H9 (cell line): ENCODE measurements at regions not wholly inside any gene's neighbourhood (a gene's known extent, or its start where the extent isn't known, plus 50 kb on each side); places are given as distances from the start of the nearest gene placed in this dataset.

Source experiments
- DNase-seq: peaks from one replicate; pipeline ENCODE4 v3.0.0-alpha.2; 2017
- H2AFZ ChIP-seq: one replicate; pipeline ENCODE4 v1.6.1; 2013; ENCODE audit warnings: mild to moderate bottlenecking, low read length, control low read depth, moderate library complexity
- H2AK5ac ChIP-seq: 2 replicates; pipeline ENCODE4 v1.6.1; 2013; ENCODE audit warnings: low read length, control low read depth, mixed read lengths; ENCODE audit not compliant: insufficient read length
- H2BK120ac ChIP-seq: one replicate; pipeline ENCODE4 v1.6.1; 2013; ENCODE audit warnings: low read depth, mild to moderate bottlenecking, low read length, control low read depth, inconsistent platforms; ENCODE audit not compliant: poor library complexity, severe bottlenecking
- H2BK12ac ChIP-seq: 2 replicates; pipeline ENCODE4 v1.6.1; 2013; ENCODE audit warnings: low read length, control low read depth, mixed read lengths, low read depth; ENCODE audit not compliant: insufficient read length
- H2BK15ac ChIP-seq: 2 replicates; pipeline ENCODE4 v1.6.1; 2013; ENCODE audit warnings: low read depth, low read length, control low read depth
- H2BK20ac ChIP-seq: one replicate; pipeline ENCODE4 v1.6.1; 2013; ENCODE audit warnings: low read depth, mild to moderate bottlenecking, low read length, control low read depth, inconsistent platforms; ENCODE audit not compliant: poor library complexity, severe bottlenecking
- H2BK5ac ChIP-seq: 2 replicates; pipeline ENCODE4 v1.6.1; 2013; ENCODE audit warnings: low read length, control low read depth, mixed read lengths; ENCODE audit not compliant: insufficient read length
- H3K14ac ChIP-seq: 2 replicates; pipeline ENCODE4 v1.6.1; 2013; ENCODE audit warnings: low read length, control low read depth; ENCODE audit not compliant: insufficient read depth
- H3K18ac ChIP-seq: 2 replicates; pipeline ENCODE4 v1.6.1; 2013; ENCODE audit warnings: low read depth, mild to moderate bottlenecking, mixed read lengths, low read length, control low read depth; ENCODE audit not compliant: insufficient read length
- H3K23ac ChIP-seq: 2 replicates; pipeline ENCODE4 v1.6.1; 2013; ENCODE audit warnings: low read length, control low read depth, mixed read lengths, low read depth; ENCODE audit not compliant: insufficient read length
- H3K23me2 ChIP-seq: 2 replicates; pipeline ENCODE4 v1.6.1; 2013; ENCODE audit warnings: low read depth, mild to moderate bottlenecking, mixed read lengths, low read length, control low read depth; ENCODE audit not compliant: insufficient read length, poor library complexity, severe bottlenecking
- H3K27ac ChIP-seq: 2 replicates; pipeline ENCODE4 v1.5.1; 2013; ENCODE audit warnings: low read length, control low read depth, mixed read lengths, low read depth; ENCODE audit not compliant: insufficient read length
- H3K27me3 ChIP-seq: 2 replicates; pipeline ENCODE4 v1.6.1; 2013; ENCODE audit warnings: low read length, control low read depth, inconsistent platforms; ENCODE audit not compliant: insufficient read depth
- H3K4ac ChIP-seq: 2 replicates; pipeline ENCODE4 v1.6.1; 2013; ENCODE audit warnings: low read depth, mild to moderate bottlenecking, control low read depth, inconsistent platforms, low read length, moderate library complexity
- H3K4me1 ChIP-seq: 2 replicates; pipeline ENCODE4 v1.6.1; 2013; ENCODE audit warnings: low read length, control low read depth, inconsistent platforms; ENCODE audit not compliant: insufficient read depth
- H3K4me2 ChIP-seq: 2 replicates; pipeline ENCODE4 v1.6.1; 2013; ENCODE audit warnings: low read length, control low read depth, mixed read lengths; ENCODE audit not compliant: insufficient read length, insufficient read depth
- H3K56ac ChIP-seq: 2 replicates; pipeline ENCODE4 v1.6.1; 2013; ENCODE audit warnings: low read depth, mild to moderate bottlenecking, mixed read lengths, low read length, control low read depth; ENCODE audit not compliant: insufficient read length
- H3K79me1 ChIP-seq: 2 replicates; pipeline ENCODE4 v1.6.1; 2013; ENCODE audit warnings: low read depth, mild to moderate bottlenecking, moderate library complexity, low read length, control low read depth, inconsistent platforms; ENCODE audit not compliant: insufficient read depth, poor library complexity, severe bottlenecking
- H3K79me2 ChIP-seq: 2 replicates; pipeline ENCODE4 v1.6.1; 2013; ENCODE audit warnings: low read length, control low read depth, inconsistent platforms; ENCODE audit not compliant: insufficient read depth
- H3K9ac ChIP-seq: 2 replicates; pipeline ENCODE4 v1.6.1; 2013; ENCODE audit warnings: low read length, control low read depth, mixed read lengths; ENCODE audit not compliant: insufficient read length; ENCODE audit errors: extremely low read depth
- H3K9me3 ChIP-seq: one replicate; pipeline ENCODE4 v1.6.1; 2013; ENCODE audit warnings: low read depth, low read length, inconsistent platforms; ENCODE audit not compliant: control insufficient read depth
- H3T11ph ChIP-seq: one replicate; pipeline ENCODE4 v1.6.1; 2013; ENCODE audit warnings: mild to moderate bottlenecking, low read length, control low read depth, inconsistent platforms
- H4K20me1 ChIP-seq: one replicate; pipeline ENCODE4 v1.6.1; 2013; ENCODE audit not compliant: control insufficient read depth, insufficient read length, insufficient read depth
- H4K5ac ChIP-seq: 2 replicates; pipeline ENCODE4 v1.6.1; 2013; ENCODE audit warnings: low read depth, mild to moderate bottlenecking, mixed read lengths, low read length, control low read depth; ENCODE audit not compliant: insufficient read length
- H4K8ac ChIP-seq: replicated peaks from 2 replicates; pipeline ENCODE4 v1.6.1; 2013; ENCODE audit warnings: low read length, control low read depth, mixed read lengths, low read depth; ENCODE audit not compliant: insufficient read length
- H4K91ac ChIP-seq: 2 replicates; pipeline ENCODE4 v1.6.1; 2013; ENCODE audit warnings: low read depth, mild to moderate bottlenecking, moderate library complexity, mixed read lengths, low read length, control low read depth; ENCODE audit not compliant: insufficient read length
- H3K27ac Mint-ChIP-seq, 3 experiments: 2 replicates in 2 of 3; 3 replicates in 1 of 3; pipeline ENCODE4 v1.8.0; 2020 to 2021; ENCODE audit warnings: mixed read lengths in 3 of 3, mild to moderate bottlenecking in 1 of 3, moderate library complexity in 1 of 3
- H3K27me3 Mint-ChIP-seq: 2 replicates; pipeline ENCODE4 v1.8.0; 2021; ENCODE audit warnings: low read depth, mild to moderate bottlenecking, moderate library complexity, mixed read lengths
- H3K36me3 Mint-ChIP-seq, 3 experiments: 2 replicates in 2 of 3; 3 replicates in 1 of 3; pipeline ENCODE4 v1.8.0; 2020 to 2021; ENCODE audit warnings: low read depth in 3 of 3, mixed read lengths in 3 of 3; ENCODE audit not compliant: insufficient read depth in 1 of 3
- H3K4me1 Mint-ChIP-seq, 2 experiments: 2 replicates each; pipeline ENCODE4 v1.8.0; 2020; ENCODE audit warnings: mixed read lengths in 2 of 2
- H3K4me3 Mint-ChIP-seq, 2 experiments: 2 replicates in 1 of 2; 3 replicates in 1 of 2; pipeline ENCODE4 v1.8.0; 2020 to 2021; ENCODE audit warnings: mild to moderate bottlenecking in 2 of 2, mixed read lengths in 2 of 2, moderate library complexity in 1 of 2
- H3K9me3 Mint-ChIP-seq, 2 experiments: 2 replicates in 1 of 2; 3 replicates in 1 of 2; pipeline ENCODE4 v1.8.0; 2020; ENCODE audit warnings: mild to moderate bottlenecking in 2 of 2, mixed read lengths in 2 of 2, moderate library complexity in 1 of 2
- whole genome bisulfite sequencing: extraction: QIAGEN DNeasy Blood & Tissue Kit; methylation state at CpG from one replicate; pipeline ENCODE4 v1.1.7; 2013; ENCODE audit warnings: missing lambda C conversion rate, low lambda C conversion rate, mixed read lengths; ENCODE audit not compliant: insufficient read length; ENCODE audit errors: extremely low coverage; 5-methylcytosine and 5-hydroxymethylcytosine counted together
- TF ChIP-seq, protein P1 (sequence below): fragments of 200-600 bp; sonication (generic); conservative IDR thresholded peaks from 3 replicates; pipeline ENCODE4 v1.8.0; 2021; ENCODE audit warnings: antibody characterized with exemption, mild to moderate bottlenecking

DNA sequence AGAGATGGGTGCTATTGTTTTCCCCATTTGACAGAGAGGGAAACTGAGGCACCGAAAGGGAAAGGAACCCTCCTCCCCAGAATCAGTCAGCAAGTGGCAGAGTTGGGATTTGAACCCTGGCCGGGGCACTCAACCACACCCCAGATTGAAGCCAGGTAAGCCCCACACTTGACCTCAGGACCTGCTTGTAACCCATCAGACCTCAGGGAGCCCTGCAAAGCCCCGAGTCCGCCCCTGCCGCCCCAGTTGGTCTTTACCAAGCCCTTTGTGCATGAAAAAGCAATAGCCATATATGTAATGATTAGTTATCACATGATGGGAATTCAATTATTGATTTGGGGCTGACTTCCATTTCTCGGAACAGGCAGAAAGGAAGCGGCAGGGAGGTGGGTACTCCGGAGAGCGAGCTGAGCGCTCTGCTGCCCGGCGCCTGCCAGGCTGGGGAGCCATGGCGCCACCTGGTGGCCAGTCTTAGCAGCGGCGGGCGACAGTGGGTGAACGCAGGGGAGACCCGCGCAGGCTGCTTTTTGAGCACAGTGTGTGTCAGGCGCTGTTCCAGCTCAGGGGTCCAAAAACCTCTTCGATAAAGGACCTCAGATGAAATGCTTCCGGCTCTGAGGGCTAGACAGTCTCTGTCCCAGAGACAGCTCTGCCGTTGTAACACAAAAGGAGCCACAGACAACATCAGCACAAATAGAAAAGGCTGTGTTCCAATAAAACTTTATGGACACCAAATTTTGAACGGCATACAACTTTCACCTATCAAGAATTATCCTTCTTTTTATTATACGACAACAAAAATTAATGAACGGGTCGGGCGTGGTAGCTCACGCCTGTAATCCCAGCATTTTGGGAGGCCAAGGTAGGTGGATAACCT, 82.9 kb upstream of the CACNA1A start:
- Mint-ChIP-seq H3K27ac (no peak overlapping the region), H3K4me3 (no peak overlapping the region), H3K4me1 (no peaks in the 10 kb centered on the region), H3K9me3 (no peaks in the 10 kb centered on the region), H3K27me3 (peaks cover 11% of the 10 kb centered on the region), H3K36me3 (no peaks in the 10 kb centered on the region)
- no peaks in the 10 kb centered on the region for H3K79me2 ChIP-seq
- H3K14ac ChIP-seq, result no peak overlapping the region
- no peak overlapping the region for H2BK5ac ChIP-seq
- H3K23me2 ChIP-seq, result no peaks in the 10 kb centered on the region
- H2AK5ac ChIP-seq, result no peak overlapping the region
- no peak overlapping the region for H4K91ac ChIP-seq
- no peak overlapping the region for H3K4ac ChIP-seq
- peak overlapping the region; percentile 94 for H2AFZ ChIP-seq
- no peak overlapping the region for H3K18ac ChIP-seq
- H3K4me2 ChIP-seq, result peak overlapping the region; percentile 9
- no peak overlapping the region for H2BK120ac ChIP-seq
- TF ChIP-seq, protein P1, sequence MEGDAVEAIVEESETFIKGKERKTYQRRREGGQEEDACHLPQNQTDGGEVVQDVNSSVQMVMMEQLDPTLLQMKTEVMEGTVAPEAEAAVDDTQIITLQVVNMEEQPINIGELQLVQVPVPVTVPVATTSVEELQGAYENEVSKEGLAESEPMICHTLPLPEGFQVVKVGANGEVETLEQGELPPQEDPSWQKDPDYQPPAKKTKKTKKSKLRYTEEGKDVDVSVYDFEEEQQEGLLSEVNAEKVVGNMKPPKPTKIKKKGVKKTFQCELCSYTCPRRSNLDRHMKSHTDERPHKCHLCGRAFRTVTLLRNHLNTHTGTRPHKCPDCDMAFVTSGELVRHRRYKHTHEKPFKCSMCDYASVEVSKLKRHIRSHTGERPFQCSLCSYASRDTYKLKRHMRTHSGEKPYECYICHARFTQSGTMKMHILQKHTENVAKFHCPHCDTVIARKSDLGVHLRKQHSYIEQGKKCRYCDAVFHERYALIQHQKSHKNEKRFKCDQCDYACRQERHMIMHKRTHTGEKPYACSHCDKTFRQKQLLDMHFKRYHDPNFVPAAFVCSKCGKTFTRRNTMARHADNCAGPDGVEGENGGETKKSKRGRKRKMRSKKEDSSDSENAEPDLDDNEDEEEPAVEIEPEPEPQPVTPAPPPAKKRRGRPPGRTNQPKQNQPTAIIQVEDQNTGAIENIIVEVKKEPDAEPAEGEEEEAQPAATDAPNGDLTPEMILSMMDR, result peak; percentile 99
- no peak overlapping the region for H2BK20ac ChIP-seq
- H3K27me3 ChIP-seq, result no peaks in the 10 kb centered on the region
- H4K20me1 ChIP-seq, result no peaks in the 10 kb centered on the region
- no peak overlapping the region for H2BK12ac ChIP-seq
- H2BK15ac ChIP-seq, result no peak overlapping the region
- no peak overlapping the region for H4K8ac ChIP-seq
- H4K5ac ChIP-seq, result no peak overlapping the region
- peak; percentile 86 for DNase-seq
- no peaks in the 10 kb centered on the region for H3K9me3 ChIP-seq
- no peaks in the 10 kb centered on the region for H3K4me1 ChIP-seq
- H3K23ac ChIP-seq, result no peak overlapping the region
- H3K79me1 ChIP-seq, result no peaks in the 10 kb centered on the region
- no peak overlapping the region for H3K9ac ChIP-seq
- H3T11ph ChIP-seq, result no peak overlapping the region
- WGBS, result no CpG with 5 or more reads among the region's 29 CpGs
- no peak overlapping the region for H3K27ac ChIP-seq
- H3K56ac ChIP-seq, result no peak overlapping the region
